Superior temporal gyrus (tissue), 1 donor: ENCODE measurements at regions not wholly inside any gene's neighbourhood (a gene's known extent, or its start where the extent isn't known, plus 50 kb on each side); places are given as distances from the start of the nearest gene placed in this dataset.
"Not testable (repeated sequence)": the region's sequence is repeated elsewhere in the genome, so short reads cannot be mapped to it uniquely, and the experiment has no call there.

ENCODE experiments used
- DNase-seq: peaks from one replicate; pipeline ENCODE4 v3.0.0-alpha.2; 2016; ENCODE audit errors: extremely low spot score

DNA sequence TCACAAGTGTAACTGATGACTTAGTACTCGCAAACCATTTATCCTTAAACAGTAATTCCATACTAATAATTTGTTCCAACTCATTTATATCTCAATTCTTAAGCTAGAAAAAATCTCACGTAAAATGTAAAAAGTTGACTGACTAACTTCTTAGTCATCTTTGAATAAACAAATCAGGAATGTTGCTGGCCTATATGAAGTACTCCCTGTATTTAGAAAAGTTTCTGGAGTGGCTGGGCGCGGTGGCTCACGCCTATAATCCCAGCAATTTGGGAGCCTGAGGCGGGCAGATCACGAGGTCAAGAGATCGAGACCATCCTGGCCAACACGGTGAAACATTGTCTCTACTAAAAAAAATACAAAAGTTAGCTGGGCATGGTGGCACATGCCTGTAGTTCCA, 220.6 kb upstream of the FAM240B start:
- DNase-seq, result not testable (repeated sequence)

DNA sequence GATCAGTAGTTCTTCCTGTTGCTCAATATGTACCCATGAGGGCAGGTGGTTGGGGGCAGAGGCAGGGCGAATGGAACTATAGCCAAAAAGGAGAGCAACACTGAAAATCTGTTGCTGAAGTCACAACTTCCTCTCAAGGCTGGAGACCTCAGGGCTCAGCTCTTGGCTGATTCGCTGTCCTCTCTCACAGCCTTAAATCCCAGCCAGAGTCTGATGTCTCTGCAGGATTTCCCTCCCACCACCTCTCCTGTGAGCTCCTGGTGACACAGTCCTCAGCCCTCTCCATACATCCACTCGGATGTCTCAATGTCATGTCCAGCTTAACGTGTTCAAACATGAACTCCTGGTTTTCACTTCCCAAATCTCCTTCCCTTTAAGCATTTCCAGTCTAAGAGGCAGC, 218.7 kb upstream of the FAM240B start:
- DNase-seq, result not testable (repeated sequence)

DNA sequence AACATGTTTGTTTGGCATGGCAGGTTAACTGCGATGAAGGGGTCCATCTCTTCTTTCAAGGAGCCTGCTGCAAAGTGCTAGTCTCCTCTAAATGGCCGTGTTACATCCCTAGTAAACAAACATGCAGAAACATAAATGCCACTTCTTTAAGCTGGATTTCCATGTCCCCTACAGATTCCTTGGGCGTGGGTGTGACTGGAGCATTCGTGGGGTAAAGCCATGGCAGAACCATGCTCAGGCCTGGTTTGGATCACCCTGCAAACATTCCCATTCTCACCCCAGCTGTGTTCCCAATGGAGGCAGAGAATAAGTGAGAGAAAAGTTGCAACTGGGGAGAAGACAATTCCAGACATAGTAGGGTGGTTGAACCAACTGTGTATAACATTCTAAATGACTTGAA, 208.0 kb upstream of the FAM240B start:
- not testable (repeated sequence) for DNase-seq

DNA sequence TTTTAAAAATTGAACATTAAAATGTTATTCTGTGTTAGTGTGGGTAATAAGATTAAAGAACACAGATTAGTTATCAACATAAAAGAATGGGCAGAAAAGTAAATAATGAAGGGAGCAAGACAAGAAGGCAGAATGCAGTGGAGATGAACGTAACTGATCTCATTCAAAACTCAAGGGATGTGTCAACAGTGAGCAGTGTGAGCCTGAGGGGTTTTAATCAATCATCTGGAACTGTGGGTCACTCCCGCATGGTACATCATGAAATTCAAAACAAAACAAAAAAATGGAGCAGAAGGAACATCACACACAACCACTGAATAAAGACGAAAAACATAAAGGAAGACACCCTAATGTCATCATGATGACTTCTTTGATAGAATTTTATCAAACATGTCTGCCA, 206.6 kb upstream of the FAM240B start:
- not testable (repeated sequence) for DNase-seq

DNA sequence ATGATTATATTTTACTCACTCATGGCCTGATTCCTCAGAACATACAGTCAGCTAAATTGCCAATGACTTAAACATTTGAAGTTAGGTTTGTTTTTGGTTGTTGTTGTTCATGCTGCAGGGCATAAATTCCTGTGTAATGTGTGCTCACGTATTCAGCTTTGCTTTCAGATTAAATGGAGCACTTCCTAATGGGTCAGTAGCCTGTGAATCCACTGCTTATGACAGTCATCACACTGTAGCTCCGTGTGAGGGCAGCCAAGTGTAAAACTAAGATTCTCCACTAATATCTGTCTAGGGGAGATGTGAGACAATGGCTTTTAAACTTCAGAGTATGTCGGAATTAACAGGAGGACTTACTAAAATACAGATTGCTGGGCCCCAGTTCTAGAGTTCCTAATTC, 201.3 kb upstream of the FAM240B start:
- DNase-seq, result not testable (repeated sequence)

DNA sequence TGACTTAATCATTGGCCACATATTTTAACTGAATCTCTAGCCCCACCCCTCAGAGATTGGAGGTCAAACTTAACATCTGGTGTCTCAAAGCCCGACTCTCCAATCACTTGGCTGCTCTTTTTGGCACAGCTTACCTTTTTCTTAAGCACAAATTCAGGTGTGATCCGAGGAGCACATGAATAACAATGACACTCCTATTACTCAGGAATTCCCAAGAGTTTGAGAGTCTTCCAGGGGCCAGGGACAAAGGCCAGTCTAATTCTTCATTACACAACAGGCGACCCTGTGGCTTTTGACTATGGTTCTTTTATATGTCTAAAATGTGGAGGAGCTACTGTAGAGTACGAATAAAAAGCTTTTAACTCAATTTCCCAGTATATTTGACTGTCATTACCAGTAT, 190.7 kb upstream of the FAM240B start:
- DNase-seq, result not testable (repeated sequence)

DNA sequence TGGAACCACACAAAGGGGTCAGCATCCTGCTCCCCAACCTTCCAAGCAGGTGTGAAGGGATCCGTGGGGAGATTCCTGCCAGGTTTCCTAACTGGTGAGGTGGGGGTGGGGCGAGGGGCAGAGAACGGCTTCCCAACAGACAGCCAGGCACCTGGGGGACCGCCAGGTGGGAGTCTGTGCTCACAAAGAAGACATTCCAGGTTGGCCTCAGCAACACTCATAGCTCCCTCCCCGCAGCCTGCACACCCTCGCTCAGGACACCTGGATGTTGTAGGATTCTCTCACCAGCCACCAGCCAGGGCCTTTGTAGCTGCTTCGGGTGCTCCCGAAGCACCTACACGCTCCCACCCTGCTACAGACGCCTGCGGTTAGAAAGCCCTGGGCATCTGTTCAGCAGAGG, 184.8 kb upstream of the FAM240B start:
- DNase-seq, result not testable (repeated sequence)

DNA sequence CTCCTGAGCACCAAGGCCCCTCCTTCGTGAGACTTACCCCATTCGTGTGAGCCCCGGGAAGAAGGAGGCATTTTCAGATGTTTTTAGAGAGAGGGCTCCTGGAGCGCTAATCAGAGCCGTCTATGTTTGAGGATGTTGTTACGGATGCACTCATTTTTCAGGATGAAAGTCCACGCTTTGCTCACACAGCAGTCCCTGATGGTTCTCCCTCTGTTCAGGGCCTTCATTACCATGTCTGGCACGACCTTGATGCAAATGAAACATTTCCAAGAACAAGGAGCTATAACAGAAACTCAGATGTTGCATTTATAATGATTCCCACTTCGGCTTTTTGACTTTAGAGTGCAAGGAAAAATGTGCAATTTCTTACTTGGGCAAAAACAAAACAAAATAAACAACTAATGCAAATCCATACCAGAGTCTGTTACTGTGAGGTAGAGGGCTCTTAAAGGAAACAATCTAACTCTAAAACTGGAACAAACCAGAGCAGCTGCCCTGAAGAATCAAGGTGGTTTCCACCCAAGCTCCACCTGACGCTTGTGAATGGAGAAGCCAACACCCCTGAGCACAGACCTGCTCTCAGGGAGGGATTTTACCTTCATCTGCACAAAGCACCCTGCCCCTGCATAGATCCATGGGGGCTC, 181.7 kb upstream of the FAM240B start:
- not testable (repeated sequence) for DNase-seq

DNA sequence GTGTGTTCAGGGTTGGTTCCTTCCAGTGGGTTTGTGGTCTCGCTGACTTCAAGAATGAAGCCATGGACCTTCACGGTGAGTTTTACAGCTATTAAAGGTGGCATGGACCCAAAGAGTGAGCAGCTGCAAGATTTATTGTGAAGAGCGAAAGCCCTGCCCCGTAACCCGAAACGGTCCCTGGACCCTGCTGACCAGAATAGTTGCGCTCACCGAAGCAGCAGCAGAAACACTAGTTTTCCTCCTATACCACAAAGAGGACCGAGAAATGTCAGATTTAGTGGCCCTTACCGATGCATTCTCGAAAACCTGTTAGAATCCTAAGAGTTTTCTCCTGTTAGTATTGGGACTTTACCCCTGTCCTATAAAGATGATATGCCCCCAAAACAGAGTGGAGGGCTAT, 176.5 kb upstream of the FAM240B start:
- not testable (repeated sequence) for DNase-seq

DNA sequence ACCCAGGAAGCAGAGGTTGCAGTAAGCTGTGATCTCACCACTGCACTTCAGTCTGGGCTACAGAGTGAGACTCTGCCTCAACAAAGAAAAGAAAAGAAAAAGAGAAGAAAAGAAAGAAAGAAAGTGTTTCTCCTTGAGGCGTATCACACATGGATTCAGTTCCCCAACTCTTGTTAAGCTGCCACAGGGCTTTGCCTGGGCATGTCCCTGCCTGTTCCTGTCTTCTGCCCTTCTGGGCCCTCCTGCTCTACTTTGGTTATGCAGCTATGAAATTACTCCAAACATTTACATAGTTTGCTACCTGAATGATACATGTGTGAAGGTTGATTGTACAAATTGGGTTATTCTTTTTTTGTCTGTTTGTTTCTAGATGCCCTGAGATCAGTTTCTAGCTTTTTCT, 175.3 kb upstream of the FAM240B start:
- not testable (repeated sequence) for DNase-seq

DNA sequence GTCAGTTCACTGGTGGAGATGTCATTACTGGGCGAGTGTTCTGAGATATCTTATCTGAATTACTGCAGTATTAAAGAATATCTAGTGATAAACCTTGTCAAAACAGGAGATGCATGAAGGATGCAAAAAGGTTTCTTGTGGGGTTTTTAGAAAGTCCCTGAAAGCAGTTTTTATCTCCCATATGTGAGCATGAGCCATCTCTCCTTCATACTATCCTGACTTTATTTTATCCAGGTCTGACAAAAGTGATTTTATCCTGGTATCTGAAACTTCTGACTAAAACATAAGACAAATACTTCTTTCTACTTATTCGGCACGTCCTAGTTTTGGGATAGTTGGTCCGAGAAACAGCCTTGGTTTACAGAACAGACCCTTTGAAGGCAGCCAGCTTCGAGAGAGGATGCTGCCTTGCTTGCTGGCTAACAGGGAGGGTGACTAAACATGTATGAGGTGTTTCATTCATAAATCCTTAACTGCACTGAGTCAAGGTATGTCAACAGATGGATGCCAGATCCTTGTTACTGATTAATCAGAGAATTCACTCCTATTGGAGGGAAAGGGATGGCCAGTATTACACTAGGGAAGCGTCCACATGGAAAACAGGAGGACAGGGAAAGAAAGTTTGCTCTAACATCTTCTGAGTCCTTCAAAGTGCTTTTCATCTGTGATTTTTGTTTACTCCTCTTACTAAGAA, 172.8 kb upstream of the FAM240B start:
- DNase-seq, result not testable (repeated sequence)

DNA sequence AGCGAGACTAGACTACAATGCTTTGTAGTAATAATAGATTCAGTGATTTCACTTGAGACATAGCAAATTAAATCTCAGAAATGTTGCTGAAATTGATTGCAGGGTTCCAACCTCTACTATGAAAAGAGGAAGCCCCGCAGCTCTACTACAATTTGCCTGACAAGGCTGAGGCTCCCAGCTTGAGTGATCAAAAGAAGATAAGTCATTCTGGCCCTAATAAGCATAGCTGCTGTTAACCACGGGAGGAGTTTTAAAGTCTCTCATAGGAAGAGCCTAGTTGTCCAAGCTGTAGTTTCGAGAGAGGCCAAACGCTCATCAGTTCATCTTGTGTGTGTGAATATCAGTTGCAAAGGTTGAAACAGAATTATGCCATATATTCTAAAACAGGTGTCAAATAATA, 166.1 kb upstream of the FAM240B start:
- not testable (repeated sequence) for DNase-seq

DNA sequence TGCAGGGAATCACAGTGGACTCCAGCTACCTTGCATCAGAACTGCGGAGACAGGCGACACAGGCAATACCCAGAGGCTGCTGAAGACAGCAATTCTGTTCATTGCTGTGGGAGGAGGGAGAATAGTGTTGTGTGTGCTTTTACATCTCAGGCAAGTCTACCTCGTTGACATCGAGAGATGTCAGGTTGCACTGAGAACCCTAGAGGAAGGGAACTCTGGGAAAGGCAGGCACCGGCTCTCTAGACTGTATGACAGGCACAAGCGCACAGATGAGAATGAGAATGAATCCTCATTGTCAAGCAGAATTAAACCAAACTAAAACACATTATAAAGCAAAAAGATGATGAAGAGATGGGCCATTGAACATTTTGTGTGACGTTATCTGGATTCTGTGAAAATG, 155.7 kb upstream of the FAM240B start:
- not testable (repeated sequence) for DNase-seq

DNA sequence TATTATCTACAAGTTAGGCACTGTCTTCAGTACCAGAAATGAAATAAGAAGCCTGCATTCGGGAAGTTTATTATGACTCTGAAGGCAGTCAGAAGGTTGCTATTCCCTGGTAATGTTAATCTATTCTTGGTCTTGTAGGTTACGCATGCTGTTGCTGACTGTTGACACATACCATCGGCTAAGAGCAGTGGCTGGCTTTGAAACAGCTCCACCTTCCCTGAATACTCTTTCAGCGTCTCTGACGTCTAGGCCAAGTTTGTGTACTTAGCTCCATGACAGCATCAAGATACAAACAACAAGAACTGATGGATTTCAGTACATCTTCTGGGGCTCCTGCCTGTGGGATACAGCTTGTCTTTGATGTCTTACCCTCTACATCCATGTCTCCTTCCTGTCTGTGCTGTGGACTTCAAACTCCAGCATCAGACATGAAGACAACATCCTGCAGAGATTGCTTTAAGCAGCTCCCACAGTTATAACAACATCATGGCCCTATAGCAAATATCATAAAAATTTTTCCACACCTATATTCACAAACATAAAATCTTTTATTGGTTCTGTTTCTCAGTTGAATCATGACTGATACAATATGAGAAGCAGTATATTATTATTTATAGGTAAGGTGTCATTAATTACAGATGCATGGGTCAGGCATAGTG, 151.5 kb upstream of the FAM240B start:
- not testable (repeated sequence) for DNase-seq

DNA sequence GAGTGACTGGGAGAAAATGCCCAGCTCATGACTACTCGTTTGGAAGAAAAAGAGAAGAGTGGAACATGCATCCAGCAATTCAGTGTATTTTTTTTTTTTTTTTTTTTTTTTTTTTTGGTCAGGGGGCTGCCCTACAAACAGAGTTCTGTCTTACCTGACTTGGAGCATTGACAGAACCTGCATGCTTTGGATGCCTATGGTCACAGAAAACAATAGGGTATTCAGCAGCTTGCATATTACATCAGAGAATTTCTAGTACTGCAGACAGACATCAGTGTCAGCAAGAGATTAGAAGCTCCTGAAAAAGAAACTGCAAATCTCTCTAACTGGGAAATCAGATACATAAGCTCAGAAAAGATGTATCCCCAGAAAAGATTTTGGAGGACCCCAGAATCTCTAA, 139.9 kb upstream of the FAM240B start:
- not testable (repeated sequence) for DNase-seq

DNA sequence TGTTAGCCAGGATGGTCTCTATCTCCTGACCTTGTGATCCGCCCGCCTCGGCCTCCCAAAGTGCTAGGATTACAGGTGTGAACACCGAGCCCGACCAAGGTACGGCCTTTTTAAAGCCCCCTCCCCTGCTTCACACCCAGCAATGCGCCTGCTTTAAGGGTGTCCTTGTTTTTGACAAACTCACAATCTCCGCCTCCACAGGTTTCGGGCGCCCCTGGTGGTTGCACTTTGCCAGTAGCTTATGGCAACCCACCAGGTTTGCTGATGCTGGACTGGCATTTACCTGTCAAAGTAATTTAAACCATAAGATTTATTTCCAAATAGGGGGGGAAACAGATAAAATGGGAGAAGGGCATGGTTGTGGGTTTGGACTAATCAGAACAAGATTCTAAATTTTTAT, 129.0 kb upstream of the FAM240B start:
- not testable (repeated sequence) for DNase-seq

DNA sequence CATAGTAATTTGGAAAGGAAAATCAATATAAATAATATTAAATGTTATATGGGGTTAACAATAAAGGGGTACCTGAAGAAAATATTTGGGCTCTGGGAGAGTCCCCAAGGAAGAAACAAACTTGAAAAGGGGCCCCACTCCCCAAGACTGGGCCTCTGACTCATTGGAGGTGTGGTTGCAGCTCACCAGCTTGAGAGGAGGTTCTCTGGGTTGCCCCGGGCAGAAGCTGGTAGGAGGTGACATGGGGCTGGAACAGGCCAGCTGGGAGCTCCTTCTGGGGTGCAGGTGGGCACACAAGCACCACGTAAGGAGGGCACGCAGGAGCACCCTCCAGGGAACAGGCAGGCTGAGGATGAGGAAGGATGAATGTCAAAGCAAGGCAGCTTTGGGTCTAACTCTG, 120.3 kb upstream of the FAM240B start:
- not testable (repeated sequence) for DNase-seq

DNA sequence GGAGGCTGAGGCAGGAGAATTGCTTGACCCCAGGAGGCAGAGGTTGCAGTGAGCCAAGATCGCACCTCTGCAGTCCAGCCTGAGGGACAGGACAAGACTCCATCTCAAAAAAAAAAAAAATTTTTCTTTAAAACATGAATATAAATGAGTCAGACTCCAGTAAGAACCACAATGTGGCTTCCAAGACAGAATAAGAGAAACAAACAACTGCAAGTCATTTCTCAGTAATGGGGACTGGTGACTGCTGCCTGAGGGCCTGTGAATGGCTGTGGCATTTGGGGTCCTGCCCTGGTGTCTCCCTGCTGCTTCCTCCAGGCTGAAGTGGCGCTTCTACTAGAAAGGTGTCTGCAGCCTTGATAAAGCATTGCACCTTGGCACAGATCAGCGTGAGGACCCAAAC, 113.8 kb upstream of the FAM240B start:
- DNase-seq, result not testable (repeated sequence)

DNA sequence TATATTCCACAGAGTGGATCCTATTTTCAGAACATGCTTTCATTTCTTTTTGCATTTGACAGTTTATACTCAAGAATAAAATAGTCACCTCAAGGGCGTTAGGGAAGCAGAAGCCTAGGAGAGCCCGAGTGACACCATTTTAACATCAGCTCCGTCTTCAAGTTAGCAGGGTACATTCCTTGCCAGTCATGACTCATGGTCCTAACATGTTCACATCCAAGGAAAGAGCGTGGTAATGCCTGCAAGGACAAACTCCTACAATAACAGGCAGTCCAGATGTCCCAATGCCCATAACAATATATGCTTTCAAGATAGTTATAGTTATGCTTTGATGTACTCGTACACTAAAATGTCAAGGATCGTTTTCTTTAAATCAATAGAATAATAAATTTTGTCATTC, 93.9 kb upstream of the FAM240B start:
- DNase-seq, result not testable (repeated sequence)

DNA sequence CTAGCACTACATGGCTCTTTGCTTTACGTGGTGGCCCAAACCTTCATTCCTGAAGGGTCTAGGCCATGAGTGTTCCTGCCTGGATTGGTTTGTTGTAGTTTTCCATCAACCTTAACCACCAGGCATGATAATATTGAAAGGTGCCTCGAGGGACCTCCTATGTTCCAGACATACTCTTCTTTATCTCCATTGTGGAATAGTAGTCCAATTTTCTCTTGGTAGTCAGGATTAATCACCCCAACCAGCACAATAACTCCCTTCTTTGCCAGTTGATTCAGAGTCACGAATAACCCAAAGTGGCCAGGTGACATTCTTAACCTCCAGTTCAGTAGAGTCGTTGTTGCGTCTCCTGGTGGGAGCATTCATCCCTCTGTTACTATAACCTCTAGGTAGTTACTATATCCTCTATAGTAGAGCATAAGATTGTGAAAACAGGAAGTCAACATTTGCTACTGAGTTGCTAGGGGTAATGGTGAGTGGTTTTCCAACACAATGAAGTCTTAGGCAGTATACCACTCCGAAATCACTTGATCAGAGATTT, 88.1 kb upstream of the FAM240B start:
- not testable (repeated sequence) for DNase-seq

DNA sequence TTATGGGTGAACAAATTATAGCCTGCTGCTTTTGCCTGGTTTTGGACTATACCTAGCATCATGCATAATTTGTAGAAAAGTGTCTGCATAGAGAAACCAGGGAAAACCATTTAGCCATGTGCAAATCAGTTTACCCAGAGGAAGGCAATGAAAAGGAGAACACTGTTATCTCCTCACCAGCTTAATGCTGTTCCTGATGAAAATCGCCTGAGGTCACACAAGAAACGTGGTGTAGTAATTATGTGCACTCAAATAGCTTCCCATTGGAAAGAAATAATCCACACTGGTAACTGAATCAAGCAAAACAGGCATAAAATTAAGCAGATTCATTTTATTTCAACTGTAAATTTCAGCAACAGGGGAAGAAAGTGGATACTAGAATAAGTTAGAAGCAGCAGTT, 51.7 kb upstream of the FAM240B start:
- DNase-seq, result no peak
